PC-9 (cell line): ENCODE measurements at regions not wholly inside any gene's neighbourhood (a gene's known extent, or its start where the extent isn't known, plus 50 kb on each side); places are given as distances from the start of the nearest gene placed in this dataset.

Experiments used
- EZH2 ChIP-seq: fragments of 200-600 bp; sonication (generic); IDR thresholded peaks from 2 replicates; pipeline ENCODE4 v1.8.0; 2017; ENCODE audit warnings: antibody characterized with exemption, low read depth
- TF ChIP-seq, protein P1 (sequence below): fragments of 200-600 bp; sonication (generic); conservative IDR thresholded peaks from 2 replicates; pipeline ENCODE4 v1.6.1; 2017; ENCODE audit warnings: mixed run types, antibody characterized with exemption, mild to moderate bottlenecking, moderate library complexity

DNA sequence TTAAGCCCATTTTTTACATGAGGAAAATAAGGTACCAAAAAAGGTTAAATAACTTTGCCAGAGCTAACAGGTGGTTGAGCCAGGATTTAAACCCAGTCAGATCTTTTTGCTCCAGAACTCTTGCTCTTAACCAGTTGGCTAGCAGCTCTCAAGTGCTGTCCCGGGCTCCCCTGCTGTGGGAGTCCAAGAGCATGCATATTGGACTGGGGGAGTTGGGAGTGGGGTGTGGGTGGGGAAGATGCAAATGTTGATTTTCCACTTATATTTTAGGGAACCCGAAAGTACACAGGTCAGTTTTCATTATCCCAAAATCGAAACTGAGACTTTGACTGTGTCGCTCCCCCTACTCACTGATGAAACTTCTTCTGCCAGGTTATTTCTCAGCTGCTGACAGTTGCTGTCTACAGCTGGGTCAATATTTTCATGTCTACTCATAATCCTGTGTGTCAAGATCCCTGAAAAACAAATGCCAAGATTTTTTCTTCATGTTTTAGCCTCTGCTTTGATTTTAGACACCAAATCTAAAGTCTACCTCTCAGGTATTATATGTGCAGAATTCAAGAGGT lies 172.3 kb upstream of the TMPO start:
- TF ChIP-seq, protein P1, sequence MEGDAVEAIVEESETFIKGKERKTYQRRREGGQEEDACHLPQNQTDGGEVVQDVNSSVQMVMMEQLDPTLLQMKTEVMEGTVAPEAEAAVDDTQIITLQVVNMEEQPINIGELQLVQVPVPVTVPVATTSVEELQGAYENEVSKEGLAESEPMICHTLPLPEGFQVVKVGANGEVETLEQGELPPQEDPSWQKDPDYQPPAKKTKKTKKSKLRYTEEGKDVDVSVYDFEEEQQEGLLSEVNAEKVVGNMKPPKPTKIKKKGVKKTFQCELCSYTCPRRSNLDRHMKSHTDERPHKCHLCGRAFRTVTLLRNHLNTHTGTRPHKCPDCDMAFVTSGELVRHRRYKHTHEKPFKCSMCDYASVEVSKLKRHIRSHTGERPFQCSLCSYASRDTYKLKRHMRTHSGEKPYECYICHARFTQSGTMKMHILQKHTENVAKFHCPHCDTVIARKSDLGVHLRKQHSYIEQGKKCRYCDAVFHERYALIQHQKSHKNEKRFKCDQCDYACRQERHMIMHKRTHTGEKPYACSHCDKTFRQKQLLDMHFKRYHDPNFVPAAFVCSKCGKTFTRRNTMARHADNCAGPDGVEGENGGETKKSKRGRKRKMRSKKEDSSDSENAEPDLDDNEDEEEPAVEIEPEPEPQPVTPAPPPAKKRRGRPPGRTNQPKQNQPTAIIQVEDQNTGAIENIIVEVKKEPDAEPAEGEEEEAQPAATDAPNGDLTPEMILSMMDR, result no peak
- TF ChIP-seq EZH2, result no peak
